ENCODE measurements at regions not wholly inside any gene's neighbourhood (a gene's known extent, or its start where the extent isn't known, plus 50 kb on each side); places are given as distances from the start of the nearest gene placed in this dataset.

DNA sequence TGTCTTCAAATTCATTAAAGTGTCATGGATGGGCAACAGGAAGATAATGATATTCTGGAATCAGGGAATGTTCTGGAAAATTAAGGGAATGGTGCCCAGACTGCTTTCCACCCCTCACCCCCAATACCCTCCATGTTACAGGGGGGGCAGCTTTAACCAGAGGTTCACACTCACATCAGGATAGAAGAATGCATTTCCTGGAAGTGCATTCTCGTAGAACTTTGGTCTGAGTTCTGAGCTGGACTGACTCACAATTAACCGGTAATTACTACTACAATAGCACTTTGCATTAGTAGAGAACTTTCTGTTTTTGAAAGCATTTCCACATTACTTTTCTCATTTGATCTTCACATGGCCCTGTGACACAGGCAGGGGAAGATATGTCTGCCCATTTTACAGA lies 52.5 kb upstream of the SHISA3 start:
- Histone ChIP-seq H3K27ac (no peak overlapping the region), H3K4me3 (ENCODE audit: low read depth, low read length) (no peak overlapping the region), H3K27me3 (ENCODE audit: control insufficient read depth, insufficient read depth, low read length) (no peaks in the 10 kb centered on the region), H3K9ac (no peak overlapping the region), H3K4me2 (ENCODE audit: low read length) (no peak overlapping the region), H3K36me3 (ENCODE audit: control insufficient read depth, insufficient read depth, low read length) (no peaks in the 10 kb centered on the region), H3K79me2 (no peaks in the 10 kb centered on the region), H3K9me3 (ENCODE audit: control insufficient read depth, low read length) (no peaks in the 10 kb centered on the region), H3K4me1 (no peaks in the 10 kb centered on the region), H2AFZ (no peak overlapping the region)
- TF ChIP-seq, protein P1, sequence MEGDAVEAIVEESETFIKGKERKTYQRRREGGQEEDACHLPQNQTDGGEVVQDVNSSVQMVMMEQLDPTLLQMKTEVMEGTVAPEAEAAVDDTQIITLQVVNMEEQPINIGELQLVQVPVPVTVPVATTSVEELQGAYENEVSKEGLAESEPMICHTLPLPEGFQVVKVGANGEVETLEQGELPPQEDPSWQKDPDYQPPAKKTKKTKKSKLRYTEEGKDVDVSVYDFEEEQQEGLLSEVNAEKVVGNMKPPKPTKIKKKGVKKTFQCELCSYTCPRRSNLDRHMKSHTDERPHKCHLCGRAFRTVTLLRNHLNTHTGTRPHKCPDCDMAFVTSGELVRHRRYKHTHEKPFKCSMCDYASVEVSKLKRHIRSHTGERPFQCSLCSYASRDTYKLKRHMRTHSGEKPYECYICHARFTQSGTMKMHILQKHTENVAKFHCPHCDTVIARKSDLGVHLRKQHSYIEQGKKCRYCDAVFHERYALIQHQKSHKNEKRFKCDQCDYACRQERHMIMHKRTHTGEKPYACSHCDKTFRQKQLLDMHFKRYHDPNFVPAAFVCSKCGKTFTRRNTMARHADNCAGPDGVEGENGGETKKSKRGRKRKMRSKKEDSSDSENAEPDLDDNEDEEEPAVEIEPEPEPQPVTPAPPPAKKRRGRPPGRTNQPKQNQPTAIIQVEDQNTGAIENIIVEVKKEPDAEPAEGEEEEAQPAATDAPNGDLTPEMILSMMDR (IDR thresholded peaks at IDR 0.05), result no peak

DNA sequence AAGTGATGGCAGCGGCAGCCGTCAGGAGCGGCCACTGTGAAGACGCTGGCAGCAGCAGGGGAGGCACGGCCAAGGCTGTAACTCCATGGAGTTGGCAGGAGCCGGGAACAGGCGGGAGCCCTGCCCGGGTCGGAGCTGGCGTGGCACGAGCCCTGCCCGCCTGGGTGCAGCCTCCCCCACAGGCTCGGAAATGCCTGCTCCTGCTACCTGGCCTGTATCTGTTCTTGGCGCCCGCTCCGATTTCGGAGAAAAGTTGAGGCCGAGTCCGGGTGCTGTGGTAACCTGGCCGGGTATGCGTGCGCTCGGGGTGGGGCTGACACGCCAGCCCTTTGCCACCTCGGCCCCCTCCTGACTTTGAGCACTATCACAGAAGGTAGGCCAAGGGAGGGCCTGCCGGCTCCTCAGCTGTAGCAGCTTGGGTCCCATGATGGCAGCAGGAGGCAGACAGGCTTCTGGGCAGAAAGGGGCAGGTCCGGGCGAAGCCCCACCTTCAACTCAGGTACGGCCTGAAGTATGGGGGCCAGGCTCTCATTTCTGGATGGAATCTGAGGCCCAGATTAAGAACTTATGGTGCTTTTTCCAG lies 51.2 kb upstream of the SHISA3 start:
- Histone ChIP-seq H3K27ac (no peak overlapping the region), H2AFZ (no peak overlapping the region), H3K9ac (no peak overlapping the region), H3K4me1 (no peaks in the 10 kb centered on the region), H3K79me2 (no peaks in the 10 kb centered on the region), H3K27me3 (ENCODE audit: control insufficient read depth, insufficient read depth, low read length) (no peaks in the 10 kb centered on the region), H3K9me3 (ENCODE audit: control insufficient read depth, low read length) (no peaks in the 10 kb centered on the region), H3K36me3 (ENCODE audit: control insufficient read depth, insufficient read depth, low read length) (no peaks in the 10 kb centered on the region), H3K4me2 (ENCODE audit: low read length) (no peak overlapping the region), H3K4me3 (ENCODE audit: low read depth, low read length) (no peak overlapping the region)
- TF ChIP-seq, protein P1 (IDR thresholded peaks at IDR 0.05), result no peak

DNA sequence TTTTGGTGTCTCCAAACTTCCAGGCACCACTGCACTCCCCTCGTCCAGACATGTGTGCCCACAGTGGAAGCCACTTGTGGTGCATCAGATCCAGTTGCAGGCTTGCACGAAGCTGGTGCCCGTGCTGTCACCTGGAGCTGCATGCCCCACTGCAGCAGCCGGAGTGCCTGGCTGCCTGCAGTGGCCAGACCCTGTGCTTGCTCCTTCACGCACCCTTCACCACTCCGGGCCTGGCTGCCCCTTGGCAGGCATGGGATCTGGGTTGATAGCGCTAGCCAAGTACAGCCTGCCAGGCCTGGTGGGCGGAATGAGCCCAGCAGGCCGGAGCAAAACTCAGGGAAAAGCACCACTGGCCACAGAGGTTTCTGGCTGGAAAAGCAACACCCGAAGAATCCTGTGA lies 50.2 kb upstream of the SHISA3 start:
- TF ChIP-seq, protein P1 (IDR thresholded peaks at IDR 0.05), result no peak
- Histone ChIP-seq H3K4me1 (no peaks in the 10 kb centered on the region), H3K36me3 (ENCODE audit: control insufficient read depth, insufficient read depth, low read length) (no peaks in the 10 kb centered on the region), H3K9ac (no peak overlapping the region), H3K79me2 (no peaks in the 10 kb centered on the region), H3K4me3 (ENCODE audit: low read depth, low read length) (no peak overlapping the region), H3K9me3 (ENCODE audit: control insufficient read depth, low read length) (no peaks in the 10 kb centered on the region), H2AFZ (no peak overlapping the region), H3K27ac (no peak overlapping the region), H3K4me2 (ENCODE audit: low read length) (no peak overlapping the region), H3K27me3 (ENCODE audit: control insufficient read depth, insufficient read depth, low read length) (no peaks in the 10 kb centered on the region)

Data from parathyroid adenoma (tissue), 2 donors.